ENCODE measurements at regions not wholly inside any gene's neighbourhood (a gene's known extent, or its start where the extent isn't known, plus 50 kb on each side); places are given as distances from the start of the nearest gene placed in this dataset.

DNA sequence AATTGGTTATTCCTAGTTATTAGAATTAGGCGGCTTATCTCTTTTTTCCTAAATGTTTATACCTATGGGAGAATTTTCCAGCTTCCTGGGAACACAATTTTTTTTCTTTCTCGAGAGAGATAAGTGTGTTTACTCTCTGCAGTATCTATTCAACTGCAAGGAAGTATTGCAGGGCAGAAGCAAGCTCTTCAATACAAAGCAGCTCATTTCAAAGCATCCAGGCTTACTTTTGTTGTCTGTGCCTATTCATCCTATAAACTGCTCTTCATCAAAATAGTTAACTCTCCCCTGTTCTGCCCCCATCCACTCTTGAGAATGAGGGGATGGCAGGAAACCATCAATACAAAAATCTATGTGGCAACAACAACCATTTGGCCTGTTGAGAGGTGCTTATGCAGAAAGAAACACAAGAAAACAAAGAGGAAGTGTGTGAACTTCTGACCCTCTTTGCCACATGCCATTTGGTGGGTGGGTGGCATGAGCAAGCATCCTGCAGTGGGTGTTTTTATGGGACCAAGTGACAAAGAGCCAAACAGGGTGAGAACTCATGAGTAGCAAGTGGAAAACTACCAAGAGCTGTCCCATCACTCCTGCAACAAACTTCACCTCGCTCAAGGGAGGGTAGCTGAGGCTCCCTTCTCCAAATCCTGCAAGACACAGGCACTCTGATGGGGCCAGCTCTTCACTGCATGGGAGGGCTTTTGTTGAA is 50.6 kb upstream of the MRPS6 start:
- H3K36me3 ChIP-seq (ENCODE audit: insufficient read depth, insufficient read length, low read length): no peaks in the 10 kb centered on the region
- no peak overlapping the region for H3K4me3 ChIP-seq (ENCODE audit: insufficient read length, low read depth)
- TF ChIP-seq SUZ12 (IDR thresholded peaks at IDR 0.05; ENCODE audit: extremely low read depth, insufficient read depth, insufficient read length) (no peak), YY1 (IDR thresholded peaks at IDR 0.05; ENCODE audit: insufficient read depth, insufficient read length) (no peak), ZNF274 (IDR thresholded peaks at IDR 0.05; ENCODE audit: low read depth, low read length) (no peak)
- no peak overlapping the region for H3K9ac ChIP-seq (ENCODE audit: insufficient read length, low read depth)
- peak; percentile 42 for DNase-seq (ENCODE audit: low read depth, low spot score)
- H3K9me3 ChIP-seq (ENCODE audit: insufficient read depth, low read length): peaks cover 8% of the 10 kb centered on the region; the same call in 1 of the 2 replicates
- no peaks in the 10 kb centered on the region for H3K4me1 ChIP-seq (ENCODE audit: insufficient read depth, insufficient read length)
- no peaks in the 10 kb centered on the region for H3K27me3 ChIP-seq (ENCODE audit: insufficient read depth, insufficient read length)

DNA sequence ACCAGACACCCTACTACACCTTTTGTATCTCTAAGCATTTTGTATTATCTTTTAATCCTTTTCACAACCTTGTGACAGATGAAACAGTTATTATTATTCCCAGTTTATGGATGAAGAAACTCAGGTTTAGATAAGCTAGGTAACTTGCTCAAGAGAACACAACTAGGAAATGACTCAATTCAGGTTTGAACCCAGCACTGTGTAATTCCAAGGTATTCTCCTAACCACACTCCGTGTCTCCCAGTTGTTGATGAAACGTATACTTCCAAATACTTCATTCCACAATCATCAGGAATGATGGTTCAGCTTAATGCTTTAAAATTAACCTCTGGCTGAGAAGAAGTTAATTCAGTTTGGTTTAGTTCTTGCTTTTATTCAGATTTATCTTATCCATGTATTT is 51.7 kb upstream of the MRPS6 start:
- no peaks in the 10 kb centered on the region for H3K27me3 ChIP-seq (ENCODE audit: insufficient read depth, insufficient read length)
- DNase-seq (ENCODE audit: low read depth, low spot score): no peak
- H3K9ac ChIP-seq (ENCODE audit: insufficient read length, low read depth): no peak overlapping the region
- peaks cover 8% of the 10 kb centered on the region; the same call in 1 of the 2 replicates for H3K9me3 ChIP-seq (ENCODE audit: insufficient read depth, low read length)
- TF ChIP-seq ZNF274 (IDR thresholded peaks at IDR 0.05; ENCODE audit: low read depth, low read length): no peak
- no peak for TF ChIP-seq YY1 (IDR thresholded peaks at IDR 0.05; ENCODE audit: insufficient read depth, insufficient read length)
- TF ChIP-seq SUZ12 (IDR thresholded peaks at IDR 0.05; ENCODE audit: extremely low read depth, insufficient read depth, insufficient read length): no peak
- no peaks in the 10 kb centered on the region for H3K36me3 ChIP-seq (ENCODE audit: insufficient read depth, insufficient read length, low read length)
- no peak overlapping the region for H3K4me3 ChIP-seq (ENCODE audit: insufficient read length, low read depth)
- H3K4me1 ChIP-seq (ENCODE audit: insufficient read depth, insufficient read length): no peaks in the 10 kb centered on the region

DNA sequence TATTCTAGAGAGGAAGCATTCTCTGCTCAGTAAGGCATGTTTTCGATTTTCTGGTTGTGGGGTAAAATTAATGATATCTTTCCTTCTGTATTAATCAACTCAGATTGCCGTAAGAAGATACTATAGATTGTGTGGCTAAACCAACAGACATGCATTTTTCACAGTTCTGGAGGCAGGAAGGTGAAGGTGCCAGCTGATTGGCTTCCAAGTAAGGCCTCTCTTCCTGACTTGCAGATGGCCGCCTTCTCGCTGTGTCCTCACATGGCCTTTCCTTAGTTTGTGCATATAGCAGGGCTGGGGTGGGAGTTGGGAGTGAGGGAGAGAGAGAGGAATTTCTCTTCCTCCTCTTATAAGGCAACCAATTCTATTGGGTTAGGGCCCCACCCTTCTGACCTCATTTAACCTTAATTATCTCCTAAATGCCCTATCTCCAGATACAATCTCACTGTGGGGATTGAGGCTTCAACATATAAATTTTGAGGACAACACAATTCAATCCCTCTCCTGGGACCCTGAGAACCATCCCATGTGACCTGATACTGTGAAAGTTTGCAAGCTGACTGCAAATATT is 52.3 kb upstream of the MRPS6 start:
- TF ChIP-seq ZNF274 (IDR thresholded peaks at IDR 0.05; ENCODE audit: low read depth, low read length) (no peak), SUZ12 (IDR thresholded peaks at IDR 0.05; ENCODE audit: extremely low read depth, insufficient read depth, insufficient read length) (no peak), YY1 (IDR thresholded peaks at IDR 0.05; ENCODE audit: insufficient read depth, insufficient read length) (no peak)

DNA sequence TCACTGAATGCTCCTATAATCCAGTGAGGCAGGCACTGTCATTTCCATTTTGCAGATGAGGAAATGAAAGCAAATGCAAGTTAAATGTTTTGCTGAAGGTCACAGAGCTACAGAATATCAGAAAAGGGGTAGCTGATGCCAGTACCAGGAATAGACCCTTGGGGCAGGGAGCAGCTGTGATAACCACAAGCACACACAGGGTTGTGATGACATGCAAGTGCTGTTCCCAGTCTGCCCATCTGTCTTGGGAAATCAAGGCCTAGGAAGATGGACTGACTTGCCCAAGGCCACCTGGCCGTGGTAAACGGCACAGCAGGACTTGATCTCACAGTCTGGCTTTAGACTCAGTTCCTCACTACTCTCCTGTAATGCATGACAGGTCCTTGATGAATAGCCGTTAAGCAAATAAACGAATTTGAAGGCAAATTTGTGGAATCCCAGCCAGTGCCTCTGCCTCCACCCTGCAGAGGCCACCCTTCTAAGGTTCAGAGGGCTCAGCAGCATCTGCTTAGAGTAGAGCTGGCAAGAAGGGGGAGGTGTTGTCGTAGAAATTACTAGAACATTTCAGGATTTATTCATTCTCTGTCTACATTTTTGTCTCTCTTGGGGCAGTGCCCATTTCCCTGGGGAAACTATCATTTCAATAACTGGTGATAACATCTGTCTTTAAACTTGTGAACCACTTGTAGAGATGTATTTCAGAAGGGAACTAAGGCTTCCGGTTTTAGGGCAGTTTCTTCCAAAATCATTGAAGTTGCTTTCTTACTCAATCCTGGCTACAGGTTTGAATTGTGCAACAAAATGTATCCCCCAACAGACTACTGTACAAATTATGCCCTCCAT is 53.2 kb upstream of the MRPS6 start:
- DNase-seq (ENCODE audit: low read depth, low spot score): no peak
- Histone ChIP-seq H3K9ac (ENCODE audit: insufficient read length, low read depth) (no peak overlapping the region), H3K9me3 (ENCODE audit: insufficient read depth, low read length) (peaks cover 8% of the 10 kb centered on the region; the same call in 1 of the 2 replicates), H3K36me3 (ENCODE audit: insufficient read depth, insufficient read length, low read length) (no peaks in the 10 kb centered on the region), H3K4me3 (ENCODE audit: insufficient read length, low read depth) (no peak overlapping the region), H3K4me1 (ENCODE audit: insufficient read depth, insufficient read length) (no peaks in the 10 kb centered on the region), H3K27me3 (ENCODE audit: insufficient read depth, insufficient read length) (no peaks in the 10 kb centered on the region)
- TF ChIP-seq YY1 (IDR thresholded peaks at IDR 0.05; ENCODE audit: insufficient read depth, insufficient read length) (no peak), ZNF274 (IDR thresholded peaks at IDR 0.05; ENCODE audit: low read depth, low read length) (no peak), SUZ12 (IDR thresholded peaks at IDR 0.05; ENCODE audit: extremely low read depth, insufficient read depth, insufficient read length) (no peak)

More for the DNA sequence above, 52.3 kb upstream of the MRPS6 start:
- Histone ChIP-seq H3K36me3 (ENCODE audit: insufficient read depth, insufficient read length, low read length) (no peaks in the 10 kb centered on the region), H3K9ac (ENCODE audit: insufficient read length, low read depth) (no peak overlapping the region), H3K9me3 (ENCODE audit: insufficient read depth, low read length) (peaks cover 8% of the 10 kb centered on the region; the same call in 1 of the 2 replicates), H3K27me3 (ENCODE audit: insufficient read depth, insufficient read length) (no peaks in the 10 kb centered on the region), H3K4me3 (ENCODE audit: insufficient read length, low read depth) (no peak overlapping the region), H3K4me1 (ENCODE audit: insufficient read depth, insufficient read length) (no peaks in the 10 kb centered on the region)
- no peak for DNase-seq (ENCODE audit: low read depth, low spot score)

DNA sequence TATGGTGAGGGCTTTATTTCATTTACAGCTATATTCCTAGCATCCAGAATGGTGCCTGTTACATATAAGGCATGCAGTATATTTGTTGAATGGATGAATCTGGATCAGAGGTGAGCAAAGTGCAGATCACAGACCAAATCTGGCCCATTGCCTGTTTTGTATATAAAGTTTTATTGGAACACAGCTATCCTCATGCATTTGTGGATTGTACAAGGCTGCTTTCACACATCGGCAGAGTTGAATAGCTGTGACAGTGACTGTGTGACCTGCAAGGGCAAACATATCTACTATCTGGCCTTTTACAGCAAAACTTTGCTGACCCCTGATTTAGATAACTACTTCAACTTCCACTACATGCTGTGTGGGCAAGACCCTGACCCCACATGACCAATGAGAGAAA is 54.0 kb upstream of the MRPS6 start:
- Histone ChIP-seq H3K4me3 (ENCODE audit: insufficient read length, low read depth) (no peak overlapping the region), H3K27me3 (ENCODE audit: insufficient read depth, insufficient read length) (no peaks in the 10 kb centered on the region), H3K4me1 (ENCODE audit: insufficient read depth, insufficient read length) (no peaks in the 10 kb centered on the region), H3K9ac (ENCODE audit: insufficient read length, low read depth) (no peak overlapping the region), H3K36me3 (ENCODE audit: insufficient read depth, insufficient read length, low read length) (no peaks in the 10 kb centered on the region), H3K9me3 (ENCODE audit: insufficient read depth, low read length) (peaks cover 14% of the 10 kb centered on the region; the same call in 1 of the 2 replicates)
- TF ChIP-seq SUZ12 (IDR thresholded peaks at IDR 0.05; ENCODE audit: extremely low read depth, insufficient read depth, insufficient read length) (no peak), ZNF274 (IDR thresholded peaks at IDR 0.05; ENCODE audit: low read depth, low read length) (no peak), YY1 (IDR thresholded peaks at IDR 0.05; ENCODE audit: insufficient read depth, insufficient read length) (no peak)
- DNase-seq (ENCODE audit: low read depth, low spot score): no peak

DNA sequence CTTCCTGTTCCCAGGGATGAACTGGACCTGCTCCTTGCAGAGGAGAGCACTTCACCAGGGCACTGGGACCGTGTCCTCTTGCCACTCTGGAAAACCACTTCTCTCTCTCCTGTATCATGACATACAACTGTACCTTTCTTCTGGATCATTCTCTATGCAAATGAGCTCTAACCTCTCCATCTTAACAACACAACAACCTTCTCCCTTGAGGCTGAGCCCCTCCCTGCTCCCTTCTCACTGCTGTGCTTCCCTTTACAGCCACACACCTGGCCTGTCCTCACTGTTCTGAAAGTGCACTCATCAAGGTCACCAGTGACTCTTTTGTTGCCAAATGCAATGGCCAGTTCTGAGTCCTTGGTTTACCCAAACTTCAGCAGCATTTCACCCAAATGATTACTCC is 54.5 kb upstream of the MRPS6 start:
- H3K4me3 ChIP-seq (ENCODE audit: insufficient read length, low read depth): no peak overlapping the region
- no peaks in the 10 kb centered on the region for H3K27me3 ChIP-seq (ENCODE audit: insufficient read depth, insufficient read length)
- no peak overlapping the region for H3K9ac ChIP-seq (ENCODE audit: insufficient read length, low read depth)
- peaks cover 16% of the 10 kb centered on the region; the same call in 1 of the 2 replicates for H3K9me3 ChIP-seq (ENCODE audit: insufficient read depth, low read length)
- H3K4me1 ChIP-seq (ENCODE audit: insufficient read depth, insufficient read length): no peaks in the 10 kb centered on the region
- DNase-seq (ENCODE audit: low read depth, low spot score): no peak
- H3K36me3 ChIP-seq (ENCODE audit: insufficient read depth, insufficient read length, low read length): no peaks in the 10 kb centered on the region
- TF ChIP-seq YY1 (IDR thresholded peaks at IDR 0.05; ENCODE audit: insufficient read depth, insufficient read length): no peak
- no peak for TF ChIP-seq SUZ12 (IDR thresholded peaks at IDR 0.05; ENCODE audit: extremely low read depth, insufficient read depth, insufficient read length)
- TF ChIP-seq ZNF274 (IDR thresholded peaks at IDR 0.05; ENCODE audit: low read depth, low read length): no peak

DNA sequence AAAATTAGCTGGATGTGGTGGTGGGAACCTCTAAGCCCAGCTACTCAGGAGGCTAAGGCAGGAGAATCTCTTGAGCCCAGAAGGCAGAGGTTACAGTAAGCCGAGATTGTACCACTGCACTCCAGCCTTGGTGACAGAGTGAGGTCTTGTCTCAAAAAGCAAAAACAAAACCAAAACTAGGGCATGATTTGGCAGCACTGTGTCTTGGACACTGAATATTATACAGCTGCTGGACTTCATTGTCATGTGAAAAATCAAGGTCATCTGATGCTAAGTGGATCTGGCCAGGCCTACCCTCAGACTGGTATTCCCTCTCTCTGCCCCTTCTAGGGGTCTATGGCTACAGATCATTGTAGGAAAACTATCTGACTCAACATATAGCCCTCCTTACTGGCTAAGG is 55.2 kb upstream of the MRPS6 start:
- no peak for DNase-seq (ENCODE audit: low read depth, low spot score)
- TF ChIP-seq ZNF274 (IDR thresholded peaks at IDR 0.05; ENCODE audit: low read depth, low read length) (no peak), SUZ12 (IDR thresholded peaks at IDR 0.05; ENCODE audit: extremely low read depth, insufficient read depth, insufficient read length) (no peak), YY1 (IDR thresholded peaks at IDR 0.05; ENCODE audit: insufficient read depth, insufficient read length) (no peak)
- peaks cover 17% of the 10 kb centered on the region; the same call in 1 of the 2 replicates for H3K9me3 ChIP-seq (ENCODE audit: insufficient read depth, low read length)
- no peak overlapping the region for H3K4me3 ChIP-seq (ENCODE audit: insufficient read length, low read depth)
- H3K36me3 ChIP-seq (ENCODE audit: insufficient read depth, insufficient read length, low read length): no peaks in the 10 kb centered on the region
- no peaks in the 10 kb centered on the region for H3K4me1 ChIP-seq (ENCODE audit: insufficient read depth, insufficient read length)
- no peaks in the 10 kb centered on the region for H3K27me3 ChIP-seq (ENCODE audit: insufficient read depth, insufficient read length)
- H3K9ac ChIP-seq (ENCODE audit: insufficient read length, low read depth): no peak overlapping the region
